ENCODE measurements at regions not wholly inside any gene's neighbourhood (a gene's known extent, or its start where the extent isn't known, plus 50 kb on each side); places are given as distances from the start of the nearest gene placed in this dataset.

DNA sequence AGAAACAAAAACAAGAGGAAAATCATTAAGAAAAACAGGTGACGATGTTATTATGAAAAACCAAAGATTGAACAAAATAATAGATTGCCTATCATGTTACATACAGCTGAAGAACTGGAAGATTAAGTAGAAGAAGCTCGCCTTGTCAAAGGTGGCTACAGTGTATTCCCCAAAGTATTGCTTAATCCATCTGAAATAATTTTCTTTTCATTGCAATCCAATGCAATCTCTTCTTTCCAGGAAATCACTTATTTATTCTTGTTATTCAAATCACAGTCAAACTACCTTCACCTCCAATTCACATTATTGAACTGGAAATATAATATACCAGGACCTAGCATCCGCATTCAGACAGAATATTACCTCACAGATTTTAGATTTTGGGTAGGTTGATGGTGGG, 235.9 kb downstream of the AHR start:
- TF ChIP-seq, protein P1, sequence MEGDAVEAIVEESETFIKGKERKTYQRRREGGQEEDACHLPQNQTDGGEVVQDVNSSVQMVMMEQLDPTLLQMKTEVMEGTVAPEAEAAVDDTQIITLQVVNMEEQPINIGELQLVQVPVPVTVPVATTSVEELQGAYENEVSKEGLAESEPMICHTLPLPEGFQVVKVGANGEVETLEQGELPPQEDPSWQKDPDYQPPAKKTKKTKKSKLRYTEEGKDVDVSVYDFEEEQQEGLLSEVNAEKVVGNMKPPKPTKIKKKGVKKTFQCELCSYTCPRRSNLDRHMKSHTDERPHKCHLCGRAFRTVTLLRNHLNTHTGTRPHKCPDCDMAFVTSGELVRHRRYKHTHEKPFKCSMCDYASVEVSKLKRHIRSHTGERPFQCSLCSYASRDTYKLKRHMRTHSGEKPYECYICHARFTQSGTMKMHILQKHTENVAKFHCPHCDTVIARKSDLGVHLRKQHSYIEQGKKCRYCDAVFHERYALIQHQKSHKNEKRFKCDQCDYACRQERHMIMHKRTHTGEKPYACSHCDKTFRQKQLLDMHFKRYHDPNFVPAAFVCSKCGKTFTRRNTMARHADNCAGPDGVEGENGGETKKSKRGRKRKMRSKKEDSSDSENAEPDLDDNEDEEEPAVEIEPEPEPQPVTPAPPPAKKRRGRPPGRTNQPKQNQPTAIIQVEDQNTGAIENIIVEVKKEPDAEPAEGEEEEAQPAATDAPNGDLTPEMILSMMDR (conservative IDR thresholded peaks at IDR 0.05; ENCODE audit: low read depth, low read length) = no peak
- TF ChIP-seq EZH2 (IDR thresholded peaks at IDR 0.05; ENCODE audit: borderline replicate concordance, low read depth, low read length, poor library complexity, severe bottlenecking) = no peak
